HG03097 (cell line): ENCODE measurements at regions not wholly inside any gene's neighbourhood (a gene's known extent, or its start where the extent isn't known, plus 50 kb on each side); places are given as distances from the start of the nearest gene placed in this dataset.

Experiments
- ATAC-seq: cut with Tn5 transposase; IDR thresholded peaks from one replicate; pipeline ENCODE4 v1.9.1; 2021; ENCODE audit not compliant: unreplicated experiment, low FRiP score

DNA sequence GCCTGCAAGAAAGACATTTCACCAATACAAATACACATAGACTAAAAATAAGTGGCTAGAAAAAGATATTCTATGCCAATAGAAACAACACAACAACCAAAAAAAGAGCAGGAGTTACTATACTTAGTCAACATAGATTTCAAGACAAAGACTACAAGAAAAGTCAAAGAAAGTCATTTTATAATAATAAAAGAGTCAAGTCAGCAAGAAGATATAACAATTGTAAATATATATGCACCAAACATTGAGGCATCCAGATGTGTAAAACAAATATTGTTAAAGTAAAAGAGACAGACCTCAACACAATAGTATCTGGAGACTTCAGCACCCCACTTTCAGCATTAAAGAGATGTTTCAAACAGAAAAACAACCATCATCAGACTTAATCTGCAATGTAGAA lies 104.6 kb downstream of the AMY1C start:
- no peak for ATAC-seq

DNA sequence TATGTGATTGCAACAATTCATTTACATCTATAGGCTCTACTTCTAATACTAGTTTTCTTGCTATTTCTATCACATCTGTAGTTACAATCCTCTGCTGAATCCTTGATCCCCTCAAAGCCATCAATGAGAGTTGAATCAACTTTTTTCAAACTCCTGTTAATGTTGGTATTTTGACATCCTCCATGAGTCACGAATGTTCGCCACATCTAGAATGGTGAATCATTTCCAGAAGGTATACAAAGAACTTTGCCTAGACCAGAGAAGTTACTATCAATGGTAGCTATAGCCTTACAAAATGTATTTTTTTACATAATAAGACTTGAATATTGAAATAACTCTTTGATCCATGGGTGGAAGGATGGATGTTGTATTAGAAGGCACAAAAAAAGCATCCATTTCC lies 110.0 kb downstream of the AMY1C start:
- no peak for ATAC-seq

DNA sequence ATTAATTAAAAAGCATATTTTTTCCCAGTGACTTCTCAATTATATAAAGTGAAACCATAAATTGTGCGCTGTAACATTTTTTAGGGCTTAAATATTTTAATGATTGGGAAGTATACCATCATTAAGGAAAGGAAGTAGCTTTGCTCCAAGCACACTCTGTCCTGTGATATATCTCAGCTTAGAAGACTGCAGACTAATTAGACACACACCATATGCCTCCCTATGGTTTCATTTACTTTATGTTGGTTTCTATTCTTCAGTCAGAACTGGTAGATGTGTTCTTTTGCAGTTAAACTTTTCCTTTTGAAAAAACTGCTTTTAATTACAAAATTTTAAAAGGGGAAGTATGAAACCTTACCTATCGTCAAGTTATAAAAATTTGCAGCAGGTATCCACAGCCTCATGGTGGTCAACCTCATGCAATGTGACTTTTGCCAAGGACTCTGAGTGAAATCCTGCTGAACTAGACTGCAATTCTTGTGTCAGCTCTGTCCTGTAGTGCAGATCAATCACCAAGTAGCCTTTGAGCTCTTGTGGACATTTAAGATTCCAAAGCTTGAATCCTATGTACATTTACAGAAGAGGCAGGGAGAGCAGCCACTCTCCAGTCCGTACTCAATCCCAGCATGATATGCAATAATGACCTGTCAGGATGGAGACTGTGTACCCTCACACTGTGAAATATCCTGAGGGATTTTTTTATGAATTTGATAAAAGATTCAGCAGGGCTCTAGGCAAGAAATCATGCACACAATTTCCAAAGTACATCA lies 149.1 kb downstream of the AMY1C start:
- no peak for ATAC-seq

DNA sequence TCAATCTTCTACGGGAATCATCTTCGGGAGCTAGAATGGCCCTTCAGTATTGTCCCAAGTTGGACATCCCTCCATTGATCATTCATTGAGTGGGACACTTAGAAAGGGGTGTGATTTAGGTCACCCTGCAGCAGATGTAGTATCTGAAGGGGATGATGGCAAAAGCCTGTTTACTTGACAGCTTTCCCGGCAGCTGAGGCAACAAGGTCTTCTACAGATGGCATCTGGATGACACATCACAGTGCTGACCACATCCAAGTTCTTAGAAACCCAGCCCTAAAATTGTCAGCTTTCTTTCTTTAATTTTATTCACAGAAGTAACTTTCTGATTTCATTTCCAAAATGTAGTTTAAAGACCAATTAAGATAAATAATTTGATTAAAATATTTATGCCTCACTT lies 150.3 kb downstream of the AMY1C start:
- ATAC-seq: no peak

DNA sequence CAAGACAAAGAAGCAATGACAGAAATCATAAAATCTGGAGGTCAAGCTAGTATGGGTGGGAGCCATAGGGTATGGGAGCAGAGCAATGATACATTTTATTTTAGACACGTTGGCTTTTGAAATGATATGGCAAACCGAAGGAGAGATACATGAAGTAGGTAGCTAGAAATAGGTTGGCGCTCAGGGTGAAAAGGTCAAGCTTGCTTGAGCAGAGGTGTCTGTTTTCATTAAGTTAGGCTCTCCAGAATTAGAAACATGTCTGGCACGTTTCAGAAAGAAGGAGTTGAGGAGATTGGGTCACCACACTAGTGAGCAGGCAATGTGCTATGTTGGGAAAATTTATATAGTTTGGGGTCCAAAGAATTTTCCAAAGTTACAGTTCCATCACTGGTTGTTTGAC lies 151.4 kb downstream of the AMY1C start:
- no peak for ATAC-seq

DNA sequence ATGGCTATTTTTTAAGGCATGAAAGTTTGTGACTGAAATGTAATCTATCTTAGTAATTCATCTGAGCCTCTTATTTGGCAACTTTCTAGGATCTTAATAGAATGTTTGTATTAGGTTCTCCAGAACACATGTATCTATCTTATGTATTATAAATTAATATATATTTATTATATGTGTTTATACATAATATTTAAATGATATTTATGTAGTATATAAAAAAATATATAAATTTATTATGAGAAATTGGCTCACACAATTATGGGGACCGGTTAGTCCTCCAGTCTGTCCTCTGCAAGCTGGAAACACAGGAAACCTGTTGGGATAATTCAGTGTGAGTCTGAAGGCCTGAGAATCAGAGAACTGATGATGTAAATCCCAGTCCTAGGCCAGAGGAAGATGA lies 155.7 kb downstream of the AMY1C start:
- no peak for ATAC-seq

DNA sequence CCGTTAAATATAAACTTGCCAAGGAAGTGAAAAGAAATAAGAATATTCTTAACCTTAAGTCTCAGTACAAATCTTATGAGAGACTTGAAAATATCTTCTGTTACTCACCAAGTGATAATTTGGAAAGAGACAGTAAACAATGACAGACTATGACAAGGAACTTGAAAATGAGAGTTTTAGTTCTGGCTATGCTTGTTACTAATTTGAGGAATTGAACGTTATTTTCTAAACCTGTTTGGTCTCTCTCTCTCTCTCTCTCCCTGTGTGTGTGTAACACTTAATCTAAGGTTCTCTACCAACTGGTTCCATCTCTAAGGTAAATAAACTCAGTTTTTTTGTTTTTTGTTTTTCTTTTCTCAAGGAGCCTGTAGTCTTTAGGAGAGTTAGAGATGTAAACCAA lies 161.8 kb downstream of the AMY1C start:
- no peak for ATAC-seq

DNA sequence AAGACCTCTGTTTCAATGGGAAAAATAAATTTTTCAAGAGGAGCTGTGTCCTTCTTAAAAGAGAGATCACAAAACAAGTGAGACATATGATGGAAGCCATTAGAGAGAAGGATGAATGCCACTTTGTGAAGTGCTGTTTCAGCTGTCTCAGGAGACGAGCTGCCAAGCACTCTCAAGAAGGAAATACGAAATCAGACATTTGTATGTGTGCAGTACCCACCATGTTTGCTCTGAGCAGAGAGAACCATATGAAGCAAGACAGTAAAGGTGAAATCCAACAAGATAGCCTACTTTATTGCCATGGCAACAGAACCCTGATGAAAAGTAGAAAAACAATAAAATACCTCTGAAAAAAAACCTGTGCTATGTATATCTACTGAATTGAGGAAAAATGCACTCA lies 168.1 kb downstream of the AMY1C start:
- no peak for ATAC-seq

DNA sequence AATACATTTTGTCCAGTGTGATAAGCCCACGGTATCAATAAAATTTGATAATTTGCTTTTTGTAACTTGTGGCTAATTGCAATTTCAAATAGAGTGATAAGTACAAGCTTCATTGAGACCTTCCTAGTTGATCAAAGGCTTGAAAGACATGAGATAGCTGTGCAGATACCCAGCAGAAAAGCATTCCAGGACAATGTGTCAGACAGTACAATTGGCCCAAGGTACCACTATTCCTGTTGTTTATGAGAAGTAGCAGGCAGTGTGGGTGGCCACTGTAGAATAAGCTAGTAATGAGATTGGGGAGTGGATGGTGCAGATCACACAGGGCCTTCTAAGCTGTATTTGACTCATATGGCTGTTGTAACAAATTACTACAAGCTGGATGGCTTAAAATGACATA lies 182.2 kb downstream of the AMY1C start:
- no peak for ATAC-seq

DNA sequence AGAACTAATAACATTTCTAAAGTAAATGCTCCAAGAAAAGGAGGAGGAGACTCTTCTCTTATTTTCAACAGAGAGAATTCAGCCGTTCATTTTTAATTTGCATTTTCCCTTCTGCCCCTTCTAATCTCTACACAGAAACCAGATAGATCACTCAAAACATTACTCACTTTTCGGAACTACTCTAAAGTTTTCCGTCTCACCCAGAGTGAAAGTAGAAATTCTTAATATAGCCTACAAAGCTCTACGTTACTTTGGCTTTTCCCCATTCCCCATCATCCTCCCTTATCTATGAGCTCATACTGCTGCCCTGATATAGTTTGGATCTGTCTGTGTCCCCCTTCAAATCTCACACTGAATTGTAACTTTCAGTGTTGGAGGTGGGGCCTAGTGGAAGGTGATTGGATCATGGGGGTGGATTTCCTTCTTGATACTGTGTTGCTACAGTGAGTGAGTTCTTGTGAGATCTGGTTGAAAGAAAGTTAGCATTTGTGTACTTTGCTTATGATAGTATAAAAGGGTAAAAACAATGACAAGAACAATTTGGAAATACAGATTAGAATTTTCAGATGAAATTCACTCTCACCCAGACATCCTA lies 188.2 kb downstream of the AMY1C start:
- ATAC-seq: no peak

DNA sequence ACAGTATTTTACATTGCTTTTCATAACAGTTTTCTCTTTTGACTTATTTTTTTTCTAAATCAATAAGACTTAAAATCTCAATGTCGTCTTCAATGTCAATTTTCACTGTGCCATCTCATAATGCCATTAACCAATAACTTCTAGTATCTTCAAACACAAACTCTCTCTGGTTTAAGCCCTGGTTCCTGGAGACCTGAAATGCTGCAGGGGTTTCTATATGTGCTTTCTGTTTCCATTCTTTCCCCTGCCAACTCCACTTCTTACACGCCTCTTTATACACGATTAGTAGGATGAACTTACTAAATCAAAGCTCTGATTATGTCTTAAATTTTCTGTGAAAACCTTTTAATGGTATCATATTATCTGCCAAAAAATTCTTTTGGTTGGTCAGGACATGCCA lies 191.4 kb downstream of the AMY1C start:
- ATAC-seq: no peak

DNA sequence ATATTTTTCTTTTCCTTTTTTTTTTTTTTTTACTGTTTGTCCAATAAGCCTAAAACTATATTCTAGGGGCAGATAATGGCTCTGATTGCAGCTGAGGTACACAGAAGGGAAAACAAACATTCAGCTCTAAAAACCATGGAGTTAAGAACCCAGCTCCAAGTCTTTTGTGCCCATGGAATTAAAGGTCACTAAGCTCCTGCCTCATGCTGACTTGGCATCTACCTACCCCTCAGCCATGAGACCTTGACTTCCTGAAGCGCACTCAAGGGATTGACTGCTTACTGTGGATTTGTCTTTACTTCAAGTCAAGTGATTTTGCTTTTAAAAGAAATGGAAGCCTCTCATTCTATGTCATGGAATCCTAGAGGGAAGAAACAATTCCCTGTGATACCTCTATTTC lies 192.3 kb downstream of the AMY1C start:
- no peak for ATAC-seq

DNA sequence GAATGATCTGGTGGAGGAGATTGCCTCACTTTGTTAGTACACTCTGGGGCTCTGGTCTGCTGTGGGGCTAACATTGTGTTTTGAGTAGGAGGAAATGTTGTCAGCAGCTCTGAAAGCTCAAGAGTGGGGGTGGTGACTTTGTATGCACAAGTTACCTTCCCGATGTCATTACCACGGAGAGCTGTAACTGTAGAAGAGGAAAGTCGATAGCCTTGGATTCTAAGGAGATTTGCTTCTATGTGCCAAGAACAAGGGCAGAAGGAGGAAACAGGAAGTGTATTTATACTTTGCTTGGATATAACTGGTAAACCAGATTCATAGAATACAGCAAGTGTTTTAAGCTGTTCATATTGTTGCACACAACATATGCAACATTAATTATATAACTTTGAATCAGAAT lies 196.1 kb downstream of the AMY1C start:
- no peak for ATAC-seq

DNA sequence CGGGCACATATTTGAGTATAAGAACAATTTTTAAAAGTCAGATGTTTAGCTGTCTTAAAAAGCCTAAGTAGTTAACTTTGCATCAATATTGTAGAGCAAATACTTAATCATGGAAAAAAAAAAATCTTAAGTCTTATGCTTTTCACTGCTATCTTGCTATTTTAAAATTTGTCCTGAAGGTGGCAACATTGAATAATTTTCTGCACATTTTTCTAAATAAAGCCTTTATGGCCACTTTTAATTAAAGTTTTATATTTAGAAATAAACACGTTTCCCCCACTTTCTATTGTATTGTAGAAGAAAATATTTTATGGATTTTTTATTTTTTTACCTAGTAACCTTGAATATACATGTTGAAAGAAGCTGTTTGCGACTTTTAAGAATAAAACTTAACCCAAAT lies 198.8 kb downstream of the AMY1C start:
- no peak for ATAC-seq

DNA sequence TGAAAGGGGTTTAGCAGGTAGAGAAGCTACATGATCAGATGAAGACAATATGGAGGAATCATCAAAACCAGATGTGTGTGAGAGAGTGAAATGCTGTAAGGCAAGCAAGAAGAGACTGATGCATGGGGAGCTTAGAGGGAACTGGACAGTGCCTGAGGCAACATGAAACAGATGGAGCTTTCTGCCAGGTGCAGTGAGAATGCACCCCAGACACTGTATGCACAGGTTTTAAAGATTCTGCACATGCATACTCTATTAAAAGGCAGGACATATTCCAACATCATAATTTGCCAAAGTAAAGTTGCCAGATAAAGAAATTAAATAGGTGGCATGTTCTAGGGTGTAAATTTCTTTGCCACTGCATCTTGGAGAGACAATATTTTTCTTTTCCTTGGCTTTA lies 200.1 kb downstream of the AMY1C start:
- no peak for ATAC-seq

DNA sequence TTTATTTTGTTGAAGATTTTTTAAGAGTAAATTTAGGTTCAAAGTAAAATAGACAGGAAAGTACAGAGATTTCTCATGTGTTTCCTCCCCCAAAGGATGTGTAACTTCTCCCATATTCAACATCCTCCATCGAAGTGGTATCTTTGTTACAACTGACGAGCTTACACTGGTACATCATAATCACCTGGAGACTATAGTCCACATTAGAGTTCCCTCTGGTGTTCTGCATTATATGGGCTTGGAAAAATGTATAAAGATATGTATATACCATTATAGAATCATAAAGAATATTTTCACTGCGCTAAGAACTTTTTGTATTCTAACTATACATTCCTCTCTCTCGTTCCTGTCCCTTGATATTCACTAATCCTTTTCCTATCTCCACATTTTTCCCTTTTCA lies 203.7 kb downstream of the AMY1C start:
- ATAC-seq: no peak

DNA sequence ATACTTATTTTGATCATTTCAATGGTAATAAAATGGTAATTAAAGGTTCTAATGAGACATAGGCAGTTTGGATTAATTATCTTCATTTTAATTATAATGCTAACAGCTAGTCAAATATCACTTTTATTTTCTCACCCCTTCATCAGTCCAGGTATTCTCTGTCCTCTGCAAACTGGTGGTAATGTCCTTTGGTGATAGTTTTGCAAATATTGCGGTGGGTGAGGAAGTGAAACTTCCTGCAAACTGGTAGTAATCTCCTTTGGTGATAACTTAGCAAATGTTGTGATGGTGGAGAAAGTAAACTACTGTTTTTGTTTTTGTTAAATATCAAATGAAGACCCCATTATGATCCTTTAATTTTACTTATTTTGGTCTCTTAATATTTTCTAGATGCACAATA lies 209.0 kb downstream of the AMY1C start:
- ATAC-seq: no peak

DNA sequence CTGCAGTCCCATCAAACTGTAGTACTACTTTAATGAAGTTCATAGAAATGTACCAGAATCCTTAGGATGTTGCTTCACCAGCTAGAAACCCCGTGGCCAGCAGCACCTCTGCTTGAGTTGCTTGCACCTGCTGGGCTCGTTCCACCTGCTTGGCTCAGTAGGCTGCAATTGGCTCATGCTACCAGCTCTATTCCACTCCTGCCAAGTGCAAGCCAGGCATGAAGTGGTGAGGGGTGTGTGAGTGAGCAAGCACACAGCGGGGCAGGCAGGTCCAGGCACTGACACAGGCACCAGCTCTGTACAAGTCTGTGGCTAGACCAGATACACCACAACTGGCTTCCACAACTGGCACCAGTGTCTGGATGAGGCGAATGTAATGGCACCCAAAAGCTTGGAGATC lies 209.9 kb downstream of the AMY1C start:
- ATAC-seq: no peak

DNA sequence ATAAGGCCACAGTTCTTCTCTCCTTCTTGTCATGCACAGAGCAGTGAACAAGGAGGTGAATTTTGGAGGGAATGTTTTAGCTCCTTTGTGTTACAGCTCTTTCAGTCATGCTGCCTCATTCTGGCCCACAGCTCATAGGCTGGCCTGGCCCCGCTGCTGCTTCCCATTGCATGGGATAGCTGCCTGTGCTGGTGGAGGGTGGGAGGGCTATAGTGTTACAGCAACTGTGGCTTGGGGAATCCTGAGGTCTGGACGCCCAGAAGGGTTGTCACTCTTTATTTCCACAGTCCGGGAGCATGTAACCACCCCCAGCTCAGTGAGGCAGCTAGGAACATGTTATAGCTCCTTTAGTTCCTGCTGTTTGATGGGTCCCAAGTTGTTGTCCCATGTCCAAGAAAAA lies 210.3 kb downstream of the AMY1C start:
- ATAC-seq: no peak

DNA sequence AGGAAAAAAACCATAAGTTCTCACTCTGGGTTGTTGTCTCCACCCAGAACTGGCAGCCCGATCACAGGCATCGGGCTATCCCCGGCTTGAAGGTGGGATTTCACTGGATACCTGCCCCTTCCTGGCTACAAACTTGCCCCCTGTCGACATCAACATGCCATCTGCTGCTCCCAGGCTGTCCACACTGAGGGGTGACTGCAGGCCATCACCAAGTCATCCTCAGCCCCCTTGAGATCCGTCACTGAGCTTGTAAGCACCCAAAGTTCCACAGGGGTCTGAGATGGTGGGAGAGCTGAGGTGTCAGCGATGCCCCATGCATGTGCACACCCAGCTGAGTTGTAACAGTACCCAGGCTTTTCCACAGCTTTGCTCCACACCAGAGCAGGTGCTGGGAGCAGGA lies 211.0 kb downstream of the AMY1C start:
- no peak for ATAC-seq

DNA sequence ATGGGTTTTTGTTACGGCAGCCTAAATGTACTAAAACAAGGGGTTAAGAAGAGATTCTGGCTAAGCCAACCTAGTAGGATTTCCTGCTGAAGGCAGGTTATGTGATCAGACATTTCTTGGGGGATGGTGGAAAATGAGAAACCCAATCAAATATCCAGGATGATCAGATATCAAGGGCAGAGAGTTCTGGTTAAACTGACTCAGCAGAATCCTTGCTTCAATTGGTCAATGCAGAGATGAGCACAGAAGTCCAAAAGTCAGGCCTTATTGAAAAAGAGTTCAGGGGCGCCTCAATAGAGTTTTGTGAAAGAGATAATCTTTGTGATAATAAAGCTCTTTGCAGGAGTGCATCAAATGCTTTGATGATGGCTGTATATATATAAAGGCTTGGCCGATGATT lies 237.1 kb downstream of the AMY1C start:
- no peak for ATAC-seq

DNA sequence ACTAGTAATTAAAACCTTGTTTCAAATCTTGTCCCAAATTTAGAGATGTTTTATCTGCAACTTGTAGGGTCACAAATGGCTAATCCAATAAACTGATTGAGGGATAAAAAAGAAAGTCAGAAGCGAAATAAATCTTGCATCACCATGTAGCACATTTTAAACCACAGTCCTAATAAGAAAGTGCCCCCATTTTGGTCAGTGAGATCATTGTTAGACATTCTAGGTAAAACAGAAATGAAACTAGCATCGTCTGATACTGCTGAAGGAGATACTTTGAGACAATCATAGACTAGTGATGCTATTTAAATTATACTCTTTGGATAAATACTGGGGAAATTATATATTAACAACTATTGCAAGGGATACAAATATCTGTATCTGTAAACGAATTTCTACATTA lies 247.9 kb downstream of the AMY1C start:
- no peak for ATAC-seq
